Activated CD4-positive, alpha-beta T cell treated with anti-CD3 and anti-CD28 coated beads, Interleukin-2, Interleukin-4, amounts not matched to agents 100 ng/mL and 50 ng/mL, durations not matched to agents 16 hours and 8 hours (primary cell): ENCODE measurements at regions not wholly inside any gene's neighbourhood (a gene's known extent, or its start where the extent isn't known, plus 50 kb on each side); places are given as distances from the start of the nearest gene placed in this dataset.

ENCODE experiments used
- DNase-seq: peaks from one replicate; pipeline ENCODE4 v3.0.0-alpha.2; 2020; ENCODE audit warnings: low spot score

DNA sequence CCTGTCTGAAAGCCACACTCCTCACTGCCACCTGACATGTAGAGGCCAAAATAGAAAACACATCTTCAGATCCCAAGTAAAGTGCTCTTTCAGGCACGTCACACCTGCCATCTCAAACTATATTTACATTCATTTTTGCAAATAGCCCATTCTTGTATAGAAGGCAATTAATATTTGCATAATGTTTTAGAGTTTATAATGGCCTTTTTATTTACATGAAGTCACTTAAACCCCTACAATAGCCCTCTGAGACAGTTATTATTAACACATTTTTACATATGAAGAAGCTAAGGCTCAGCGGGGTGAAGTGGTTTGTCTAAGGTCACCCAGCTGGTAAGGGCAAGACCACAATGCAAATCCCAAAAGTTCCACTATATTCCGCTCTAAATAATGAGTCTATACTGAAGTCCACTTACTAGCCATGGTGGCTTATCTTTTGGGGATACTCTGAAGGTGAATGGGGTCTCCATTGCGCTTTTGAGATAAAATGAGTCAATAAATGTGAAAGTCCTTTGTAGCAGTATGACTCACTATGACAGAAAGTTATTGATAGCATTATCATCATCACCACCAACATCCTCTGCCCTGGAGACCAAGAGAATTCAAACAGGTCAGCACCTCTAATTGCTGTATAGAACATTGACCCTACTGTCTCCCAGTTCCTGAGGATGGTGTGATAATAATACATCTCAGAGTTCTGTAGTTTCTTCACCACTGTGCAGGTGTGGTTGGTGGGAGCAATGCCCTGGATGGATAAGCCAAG is 155.9 kb upstream of the BCL6 start:
- no peak for DNase-seq

DNA sequence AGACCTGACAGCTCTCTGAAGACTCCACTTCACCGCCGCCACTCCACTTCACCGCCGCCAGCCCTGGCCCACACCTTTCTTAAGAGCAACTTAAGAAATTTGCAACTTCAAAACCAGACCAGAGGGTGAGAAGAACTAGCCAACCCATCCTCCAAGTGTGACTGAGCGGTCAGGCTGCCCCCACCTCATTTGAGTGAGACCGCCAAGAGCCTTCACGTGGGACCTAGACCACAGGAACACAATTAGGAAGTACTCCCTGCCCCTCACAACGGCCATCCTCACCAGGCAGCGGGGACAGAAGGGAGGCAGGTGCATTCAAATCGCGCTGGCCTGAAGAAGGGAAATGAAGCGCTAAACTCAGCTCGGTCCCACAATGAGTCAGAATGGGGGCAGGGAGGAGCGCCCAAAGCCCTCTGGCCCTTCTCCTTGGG is 156.8 kb upstream of the BCL6 start:
- no peak for DNase-seq

- DNase-seq: no peak
Measured at GRCh38 chr3:187902936-187903335, 157.7 kb upstream of the BCL6 start.

GRCh38 chr3:187903697-187904096 is 158.4 kb upstream of the BCL6 start:
- DNase-seq: no peak

DNA sequence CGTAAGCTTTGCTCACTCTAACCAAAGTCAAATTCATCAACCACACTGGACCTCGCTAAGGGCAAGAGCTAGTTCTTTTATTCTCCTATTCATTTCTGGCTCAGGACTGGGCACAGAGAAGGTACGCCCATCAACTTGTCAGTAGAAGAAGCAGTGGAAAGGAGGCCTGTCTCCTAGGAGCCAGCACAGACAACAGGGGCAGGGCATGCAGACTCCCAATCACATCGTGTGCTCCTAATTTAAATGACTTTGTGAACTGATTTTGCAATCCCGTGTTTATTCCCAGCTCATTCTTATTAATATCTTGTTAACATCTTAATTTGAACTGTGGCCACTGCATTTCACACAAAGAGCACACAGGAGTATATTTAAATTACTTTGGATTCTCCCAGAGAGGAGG is 161.1 kb upstream of the BCL6 start:
- no peak for DNase-seq

DNA sequence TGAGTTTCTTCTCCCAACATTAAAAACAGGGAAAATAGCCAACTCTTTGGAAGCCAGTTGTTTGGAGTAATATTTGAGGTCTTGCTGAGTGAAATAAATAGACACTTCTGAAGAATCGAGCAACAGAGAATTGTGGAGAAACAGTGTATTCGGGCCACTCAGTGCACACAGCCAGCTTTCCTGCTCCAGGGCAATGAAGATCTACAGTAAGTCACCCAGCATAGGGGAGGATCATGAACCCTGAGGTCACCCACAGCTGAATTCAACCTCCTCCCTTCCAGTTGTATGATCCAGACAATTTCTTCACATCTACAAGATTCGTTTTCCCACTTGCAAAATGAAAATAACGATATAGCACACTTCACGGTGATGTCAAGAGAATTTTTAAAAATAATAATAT is 161.7 kb upstream of the BCL6 start:
- no peak for DNase-seq

DNA sequence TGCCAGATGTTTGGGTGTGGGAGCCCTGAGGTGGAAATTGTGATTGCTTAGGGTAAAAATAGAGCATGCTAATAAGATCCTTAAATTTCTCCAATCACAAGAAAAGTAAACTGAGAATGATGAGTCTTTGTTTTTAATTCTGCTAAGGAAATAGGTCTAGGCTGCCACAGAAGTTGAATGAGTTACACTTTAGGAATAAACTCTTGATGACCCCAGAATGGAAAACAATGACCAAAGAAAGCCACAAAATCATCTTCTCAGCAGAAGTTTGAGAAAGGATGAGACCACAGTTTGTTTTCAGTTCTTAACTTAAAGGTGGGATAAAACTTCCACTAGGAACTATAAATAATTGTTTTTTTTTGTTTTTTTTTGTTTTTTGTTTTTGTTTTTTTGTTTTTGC is 164.6 kb upstream of the BCL6 start:
- DNase-seq: no peak

- DNase-seq: no peak
Measured at GRCh38 chr3:187912007-187912406, 166.7 kb upstream of the BCL6 start.

GRCh38 chr3:187913617-187914033 is 168.4 kb upstream of the BCL6 start:
- no peak for DNase-seq

DNA sequence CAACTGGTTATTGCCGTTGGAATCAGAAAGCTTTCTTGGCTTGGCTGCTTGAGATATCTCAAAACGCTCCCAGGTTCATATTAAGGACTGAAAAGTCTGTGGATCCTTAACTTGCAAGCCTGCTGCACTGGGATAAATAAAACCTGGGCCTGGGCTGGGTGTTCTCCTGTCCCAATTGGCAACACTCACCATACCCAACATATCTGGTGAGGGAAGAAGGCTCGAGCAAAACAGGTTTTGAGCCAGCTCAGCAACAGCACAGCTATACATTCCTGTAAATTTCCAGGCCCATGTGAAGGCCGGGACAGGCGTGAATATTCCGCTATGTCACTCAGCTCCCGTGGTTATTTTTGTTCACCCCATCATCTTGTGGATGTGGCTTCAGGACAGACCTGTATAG is 169.0 kb upstream of the BCL6 start:
- DNase-seq: no peak

DNA sequence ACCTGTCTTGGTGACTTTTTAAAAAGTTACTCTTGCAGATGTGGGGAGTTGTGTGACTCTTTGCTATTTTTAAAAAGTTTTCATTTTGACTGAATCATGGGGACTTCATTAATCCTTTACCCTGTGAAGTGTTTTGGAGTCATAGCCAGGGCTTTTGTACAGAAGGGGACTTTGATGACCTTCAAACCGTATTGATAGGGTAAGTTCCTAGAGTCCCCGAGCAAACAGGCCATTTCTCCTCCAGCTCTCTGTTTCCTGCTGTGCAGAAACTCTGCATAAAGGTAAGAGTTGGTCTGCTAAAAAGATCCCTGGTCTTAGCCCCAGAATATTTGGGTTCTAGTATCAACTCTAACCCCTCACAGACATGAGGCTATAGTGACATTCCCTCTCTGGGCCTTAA is 170.8 kb upstream of the BCL6 start:
- no peak for DNase-seq

- no peak for DNase-seq
Measured at GRCh38 chr3:187918081-187918644, 172.9 kb upstream of the BCL6 start.

DNA sequence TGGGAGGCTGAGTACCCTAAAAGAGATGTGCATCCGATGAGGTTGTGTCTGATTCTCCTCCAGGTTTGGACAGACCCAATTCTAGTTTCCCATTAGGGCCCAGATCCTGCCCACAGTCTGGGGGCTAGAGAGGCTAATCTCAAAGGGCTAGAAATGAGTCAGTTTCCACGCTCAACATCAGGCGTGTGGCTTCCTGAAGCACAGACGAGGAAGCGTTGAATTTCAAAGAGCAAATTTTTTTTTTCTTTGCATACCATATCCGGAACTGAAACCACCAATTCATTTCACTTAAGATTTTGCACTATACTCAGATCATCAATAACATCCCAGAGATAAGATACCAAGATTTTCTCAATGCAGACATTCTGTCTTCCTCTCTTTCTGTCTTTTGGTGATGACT is 173.8 kb upstream of the BCL6 start:
- peak; percentile 85 for DNase-seq

DNA sequence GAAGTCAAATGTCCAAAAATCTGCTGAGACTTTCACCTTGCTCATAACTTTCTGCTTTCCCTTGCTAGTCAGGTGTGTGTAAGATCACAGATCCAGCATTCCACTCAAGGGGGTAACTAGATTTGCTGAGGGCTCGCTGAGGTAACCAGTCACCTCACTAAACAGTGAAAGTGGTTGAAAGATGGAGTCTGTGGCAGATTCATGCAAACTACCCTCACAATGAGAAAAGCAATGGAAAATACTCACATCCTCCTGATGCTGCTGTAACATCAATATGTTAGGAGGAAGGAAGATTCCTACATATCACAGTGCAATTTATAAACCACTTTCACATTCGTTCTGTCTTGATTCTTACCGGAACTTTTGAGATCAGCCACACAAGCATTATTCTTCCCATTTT is 174.3 kb upstream of the BCL6 start:
- peak; percentile 49 for DNase-seq

- DNase-seq: no peak
Measured at GRCh38 chr3:187920030-187920429, 174.8 kb upstream of the BCL6 start.

- no peak for DNase-seq
Measured at GRCh38 chr3:187920913-187921312, 175.6 kb upstream of the BCL6 start.

DNA sequence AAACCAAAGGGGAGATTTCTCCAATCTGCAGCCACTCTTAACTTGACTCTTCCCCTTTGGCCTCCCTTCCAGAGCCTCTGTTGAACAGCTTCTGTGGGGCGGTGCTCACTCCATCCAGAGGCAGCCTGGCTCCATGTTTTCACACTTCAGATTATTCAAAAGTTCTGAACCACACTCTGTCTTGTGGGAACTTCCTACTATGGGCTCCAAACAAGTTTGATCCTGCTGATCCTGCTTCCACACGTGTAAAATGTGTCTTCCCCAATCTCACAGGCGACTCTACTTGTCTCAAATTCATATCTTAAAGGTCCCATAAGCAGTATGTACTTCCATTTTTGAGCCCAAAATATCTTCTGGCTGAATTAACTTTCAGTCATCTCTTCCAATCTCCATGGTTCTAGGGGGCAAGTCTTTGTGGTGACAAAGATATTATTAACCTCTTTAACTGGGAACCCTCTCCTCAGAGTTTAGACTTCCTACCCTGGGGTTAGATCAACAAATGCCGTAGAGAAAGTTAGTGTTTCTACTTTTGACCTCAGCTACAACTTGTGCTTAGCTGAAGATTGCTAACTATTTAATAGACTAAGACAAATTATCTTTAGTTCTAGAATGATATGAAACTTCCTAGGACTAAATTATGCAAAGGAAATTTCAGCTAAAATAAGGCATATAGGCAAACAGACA is 176.3 kb upstream of the BCL6 start:
- DNase-seq: no peak

DNA sequence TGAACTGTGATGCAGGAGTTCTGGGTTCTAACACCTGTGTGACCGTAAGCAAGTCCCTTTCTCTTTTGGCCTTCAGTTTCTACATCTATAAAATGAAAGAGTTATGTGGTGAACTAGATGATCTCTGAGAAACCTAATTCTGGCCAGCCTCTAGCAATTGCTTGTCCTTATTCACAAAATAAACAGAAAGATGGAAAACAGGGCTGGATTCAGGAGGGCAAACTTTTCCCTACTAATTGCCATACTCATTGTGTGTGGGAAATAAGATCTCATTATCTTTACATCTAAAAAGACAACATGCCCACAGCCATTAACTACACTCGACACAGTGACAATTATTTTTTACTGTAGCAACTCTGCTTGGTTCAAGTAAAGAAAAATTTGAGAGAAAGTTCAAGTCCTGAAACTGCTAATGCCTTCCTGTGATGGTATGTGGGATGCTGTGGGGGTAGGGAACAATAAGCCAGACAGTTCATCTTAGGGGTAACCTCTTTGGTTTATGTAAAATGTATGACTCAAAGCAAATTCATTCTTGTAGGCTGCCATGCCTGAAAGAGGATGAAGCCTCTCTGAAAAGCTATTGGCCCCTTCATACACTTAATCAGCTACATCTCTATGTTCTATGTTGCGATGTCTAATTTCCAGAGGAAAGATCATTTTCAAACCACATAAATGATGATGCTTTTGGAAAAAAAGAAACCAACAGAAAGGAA is 177.6 kb upstream of the BCL6 start:
- DNase-seq: peak; percentile 76

GRCh38 chr3:187924651-187925050 is 179.4 kb upstream of the BCL6 start:
- DNase-seq: no peak

DNA sequence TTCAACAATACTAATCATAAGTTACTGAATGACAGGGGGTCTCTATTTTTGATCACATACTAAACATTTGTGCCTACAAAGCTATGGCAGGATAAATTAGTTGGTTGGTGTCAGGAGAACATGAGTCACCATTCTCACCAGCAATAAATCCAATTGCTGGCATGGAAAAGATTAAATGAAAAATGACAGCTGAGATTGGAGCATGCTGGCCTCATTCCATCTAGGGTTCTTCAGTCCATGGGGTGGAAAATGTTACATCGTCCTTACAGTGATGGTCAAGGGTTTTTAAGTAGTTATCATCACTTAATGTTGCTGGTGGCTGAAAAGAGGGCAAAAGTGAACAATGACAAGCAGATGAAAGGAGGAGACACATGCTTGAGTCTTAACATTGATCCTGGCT is 180.1 kb upstream of the BCL6 start:
- DNase-seq: no peak

DNA sequence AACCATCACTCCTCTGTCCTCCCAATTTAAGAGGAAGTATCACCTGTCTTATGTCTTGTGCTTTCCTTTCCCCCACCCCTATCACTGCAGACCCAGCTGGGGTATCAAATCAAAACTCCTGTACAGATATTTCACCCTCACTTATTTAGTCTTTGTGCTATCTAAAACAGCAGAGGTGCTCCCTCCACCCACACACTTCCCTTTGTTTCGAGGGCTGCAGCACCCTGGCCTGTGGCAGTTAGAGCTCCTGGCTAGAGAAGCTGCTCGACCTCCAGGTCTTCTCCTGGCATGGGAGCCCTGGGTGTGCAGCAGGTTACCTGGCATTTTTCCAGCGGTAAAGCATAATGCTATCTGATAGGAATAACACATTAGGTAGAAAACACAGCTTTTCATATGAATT is 181.4 kb upstream of the BCL6 start:
- DNase-seq: no peak

DNA sequence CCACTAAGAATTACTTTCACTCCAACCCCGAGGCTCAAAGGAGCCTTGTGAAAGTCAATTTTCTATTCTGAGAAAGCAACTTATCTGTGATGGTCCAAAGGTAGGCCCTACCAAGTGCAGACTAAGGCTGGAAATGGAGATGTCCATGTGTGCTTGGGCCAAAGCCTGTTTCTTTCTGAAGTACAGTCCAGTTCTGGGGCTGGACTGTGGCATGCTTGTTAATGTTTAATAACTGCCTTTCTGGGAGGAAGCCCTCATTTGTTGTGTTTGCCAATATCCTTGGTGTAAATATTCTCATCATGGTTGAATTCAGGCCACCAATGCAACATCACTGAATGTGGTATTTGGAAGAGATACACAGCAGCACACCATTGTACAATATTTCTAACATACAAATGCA is 182.3 kb upstream of the BCL6 start:
- DNase-seq: no peak
